DND-41 (cell line): ENCODE measurements at regions not wholly inside any gene's neighbourhood (a gene's known extent, or its start where the extent isn't known, plus 50 kb on each side); places are given as distances from the start of the nearest gene placed in this dataset.
"Not testable (repeated sequence)": the region's sequence is repeated elsewhere in the genome, so short reads cannot be mapped to it uniquely, and the experiment has no call there.

Experiments used
- ATAC-seq: fragments of 200-7000 bp; cut with Tn5 transposase; 3 replicates; pipeline ENCODE4 v1.9.1; 2021; ENCODE audit warnings: low read depth; ENCODE audit not compliant: insufficient read depth
- DNase-seq: peaks from one replicate; pipeline ENCODE4 v3.0.0-alpha.2; 2020
- H2AFZ ChIP-seq: 2 replicates; pipeline ENCODE4 v1.6.0; 2012; ENCODE audit warnings: low read depth, low read length
- H3K27ac ChIP-seq: 2 replicates; pipeline ENCODE4 v1.5.1; 2012; ENCODE audit warnings: low read length, inconsistent platforms
- H3K27me3 ChIP-seq: fragments of 200-600 bp; sonication (generic); 2 replicates; pipeline ENCODE4 v1.6.0; 2012; ENCODE audit warnings: low read length, mild to moderate bottlenecking, inconsistent platforms; ENCODE audit not compliant: insufficient read depth, poor library complexity
- H3K36me3 ChIP-seq: 2 replicates; pipeline ENCODE4 v1.5.1; 2012; ENCODE audit warnings: low read length, inconsistent platforms; ENCODE audit not compliant: insufficient read depth
- H3K4me1 ChIP-seq: 2 replicates; pipeline ENCODE4 v1.5.1; 2012; ENCODE audit warnings: mild to moderate bottlenecking, low read length; ENCODE audit not compliant: insufficient read depth
- H3K4me2 ChIP-seq: 2 replicates; pipeline ENCODE4 v1.6.0; 2012; ENCODE audit warnings: mild to moderate bottlenecking, moderate library complexity, low read length, inconsistent platforms; ENCODE audit not compliant: insufficient read depth
- H3K4me3 ChIP-seq, 2 experiments: fragments of 200-600 bp in 1 of 2; shearing (Covaris generic) in 1 of 2; 2 replicates each; pipeline ENCODE4 v1.5.1; 2012 to 2016; ENCODE audit warnings: inconsistent platforms in 2 of 2, low read length in 2 of 2, mild to moderate bottlenecking in 2 of 2, low read depth in 1 of 2, moderate library complexity in 1 of 2
- H3K79me2 ChIP-seq: 2 replicates; pipeline ENCODE4 v1.6.0; 2012; ENCODE audit warnings: low read length, inconsistent platforms; ENCODE audit not compliant: insufficient read depth
- H3K9ac ChIP-seq: 2 replicates; pipeline ENCODE4 v1.6.0; 2012; ENCODE audit warnings: low read depth, mild to moderate bottlenecking, inconsistent platforms, low read length, moderate library complexity
- H3K9me3 ChIP-seq: 2 replicates; pipeline ENCODE4 v1.5.1; 2012; ENCODE audit warnings: low read length, moderate library complexity, mild to moderate bottlenecking, inconsistent platforms; ENCODE audit not compliant: insufficient read depth, severe bottlenecking
- H4K20me1 ChIP-seq: 2 replicates; pipeline ENCODE4 v1.6.0; 2012; ENCODE audit warnings: low read length; ENCODE audit not compliant: insufficient read depth
- CTCF ChIP-seq: IDR thresholded peaks from 2 replicates; pipeline ENCODE4 v1.5.1; 2012; ENCODE audit warnings: borderline replicate concordance, low read length, moderate library complexity, mild to moderate bottlenecking; ENCODE audit not compliant: poor library complexity, severe bottlenecking; ENCODE audit errors: extremely low read depth
- EZH2 ChIP-seq: IDR thresholded peaks from 3 replicates; pipeline ENCODE4 v1.6.1; 2012; ENCODE audit warnings: borderline replicate concordance, low read depth, mild to moderate bottlenecking, moderate library complexity, low read length, inconsistent platforms; ENCODE audit not compliant: severe bottlenecking

- Histone ChIP-seq H3K9ac (no peak overlapping the region), H3K9me3 (peaks cover 3% of the 10 kb centered on the region), H3K27ac (no peak overlapping the region)
These were observed 213.8 kb downstream of the ALG10 start for GRCh38 chr12:34236073-34236472.

DNA sequence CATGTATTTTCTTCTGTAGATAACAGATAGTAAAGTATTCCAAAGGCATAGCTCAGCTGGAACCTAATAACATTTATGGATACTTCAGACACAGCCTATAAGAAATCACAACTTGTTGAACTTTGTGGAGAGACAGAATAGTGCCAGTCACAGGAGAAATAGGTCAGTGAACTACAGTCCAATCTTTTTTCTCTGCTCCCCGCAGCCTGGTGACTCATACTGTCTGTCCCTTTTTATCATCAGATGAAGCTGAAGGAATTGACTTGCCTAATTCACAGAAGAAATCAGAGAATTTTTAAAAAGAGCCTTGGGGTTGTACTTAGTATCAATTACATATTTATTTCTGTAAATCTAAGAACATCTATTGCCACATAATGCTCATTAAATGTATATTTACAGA is 222.3 kb downstream of the ALG10 start:
- no peak overlapping the region for H3K4me3 ChIP-seq
- no peak for DNase-seq
- no peaks in the 10 kb centered on the region for H3K27me3 ChIP-seq
- no peaks in the 10 kb centered on the region for H4K20me1 ChIP-seq
- no peaks in the 10 kb centered on the region for H3K36me3 ChIP-seq
- H3K9ac ChIP-seq: no peak overlapping the region
- H3K4me1 ChIP-seq: no peaks in the 10 kb centered on the region
- no peak overlapping the region for H3K4me2 ChIP-seq
- H3K9me3 ChIP-seq: peaks cover 3% of the 10 kb centered on the region
- H2AFZ ChIP-seq: no peak overlapping the region
- ATAC-seq: no peak
- H3K79me2 ChIP-seq: no peaks in the 10 kb centered on the region
- TF ChIP-seq EZH2: no peak
- TF ChIP-seq CTCF: no peak
- H3K27ac ChIP-seq: no peak overlapping the region

More at GRCh38 chr12:34236073-34236472, 213.8 kb downstream of the ALG10 start:
- DNase-seq (no peak), ATAC-seq (no peak)
- H3K36me3 ChIP-seq: no peaks in the 10 kb centered on the region
- no peaks in the 10 kb centered on the region for H3K79me2 ChIP-seq
- H2AFZ ChIP-seq: no peak overlapping the region
- no peaks in the 10 kb centered on the region for H4K20me1 ChIP-seq
- no peaks in the 10 kb centered on the region for H3K27me3 ChIP-seq
- TF ChIP-seq EZH2 (no peak), CTCF (no peak)
- no peaks in the 10 kb centered on the region for H3K4me1 ChIP-seq
- no peak overlapping the region for H3K4me3 ChIP-seq
- no peak overlapping the region for H3K4me2 ChIP-seq

DNA sequence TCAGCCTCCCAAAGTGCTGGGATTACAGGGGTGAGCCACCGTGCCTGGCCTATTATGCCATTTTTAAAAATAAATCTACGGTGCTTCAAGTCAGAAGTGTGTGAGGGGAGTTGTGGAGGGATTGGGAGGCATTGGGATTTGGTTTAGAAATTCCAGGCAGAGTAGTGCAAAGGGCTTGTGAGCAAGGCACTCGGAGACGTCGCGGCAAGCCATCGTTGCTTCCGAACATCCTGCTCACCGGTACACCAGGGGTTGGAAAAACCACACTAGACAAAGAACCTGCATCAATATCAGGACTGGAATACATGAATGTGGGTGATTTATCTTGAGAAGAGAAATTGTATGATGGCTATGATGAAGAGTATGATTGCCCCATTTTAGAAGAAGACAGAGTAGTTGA is 227.0 kb downstream of the ALG10 start:
- Histone ChIP-seq H3K9me3 (no peaks in the 10 kb centered on the region), H4K20me1 (no peaks in the 10 kb centered on the region), H3K4me2 (no peak overlapping the region), H3K27ac (no peak overlapping the region), H3K79me2 (no peaks in the 10 kb centered on the region), H3K36me3 (no peaks in the 10 kb centered on the region), H3K9ac (no peak overlapping the region), H3K27me3 (no peaks in the 10 kb centered on the region), H2AFZ (no peak overlapping the region), H3K4me3 (no peak overlapping the region), H3K4me1 (no peaks in the 10 kb centered on the region)
- DNase-seq (no peak), ATAC-seq (no peak)
- TF ChIP-seq EZH2 (no peak), CTCF (no peak)

GRCh38 chr12:34251879-34252278 is 229.6 kb downstream of the ALG10 start:
- H3K9ac ChIP-seq, ATAC-seq, H3K4me2 ChIP-seq: not testable (repeated sequence)

More at GRCh38 chr12:34251879-34252278, 229.6 kb downstream of the ALG10 start:
- not testable (repeated sequence) for H3K27ac ChIP-seq, H3K4me3 ChIP-seq, H3K36me3 ChIP-seq, H4K20me1 ChIP-seq, H3K79me2 ChIP-seq, H3K9me3 ChIP-seq, DNase-seq, H3K4me1 ChIP-seq, H2AFZ ChIP-seq, H3K27me3 ChIP-seq
